GM21786 (cell line): ENCODE measurements at regions not wholly inside any gene's neighbourhood (a gene's known extent, or its start where the extent isn't known, plus 50 kb on each side); places are given as distances from the start of the nearest gene placed in this dataset.
A peak's percentile ranks its signal among the peaks of the same experiment; 100 is the strongest.
"Not testable (repeated sequence)": the region's sequence is repeated elsewhere in the genome, so short reads cannot be mapped to it uniquely, and the experiment has no call there.

Experiments
- ATAC-seq: cut with Tn5 transposase; IDR thresholded peaks from one replicate; pipeline ENCODE4 v1.9.1; 2021; ENCODE audit not compliant: unreplicated experiment

DNA sequence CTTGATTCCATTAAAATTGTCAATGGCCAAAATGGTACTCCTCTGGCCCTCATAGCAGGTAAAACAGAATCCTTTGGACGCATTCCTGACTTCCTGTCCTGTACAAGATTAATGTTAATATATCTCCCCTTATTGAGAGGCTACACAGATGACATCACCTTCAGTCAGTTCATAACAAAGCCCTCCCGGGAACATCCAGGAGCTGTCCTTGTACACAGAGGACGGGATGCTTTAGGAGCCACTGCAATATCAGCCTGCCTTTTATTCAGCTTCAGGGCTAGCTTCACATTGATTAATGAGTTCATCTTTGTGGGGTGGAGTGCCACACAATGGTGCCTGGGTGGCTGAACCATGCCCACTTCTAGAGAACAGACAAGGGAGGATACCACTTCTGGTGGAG is 235.1 kb downstream of the NRIP1 start:
- no peak for ATAC-seq

- ATAC-seq = no peak
These were observed 237.3 kb downstream of the NRIP1 start for GRCh38 chr21:14827468-14827867.

DNA sequence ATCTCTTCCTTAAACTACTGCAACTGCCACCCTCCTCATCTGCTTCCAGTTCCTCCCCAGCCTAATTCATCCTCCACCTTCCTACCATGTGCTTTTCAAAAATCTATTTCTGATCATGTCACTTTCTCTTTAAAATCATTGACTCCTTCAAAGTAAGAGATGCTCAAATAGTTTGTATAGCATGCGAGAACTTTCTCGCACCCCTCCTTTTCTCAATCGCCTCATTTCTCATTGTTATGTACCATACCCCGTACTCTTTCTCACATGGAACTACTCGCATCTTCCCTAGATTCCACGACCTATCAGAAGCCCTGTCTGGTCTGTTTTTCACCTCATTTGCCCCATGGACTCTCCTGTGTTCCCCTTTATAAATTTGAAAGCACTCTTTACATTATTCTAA is 238.2 kb downstream of the NRIP1 start:
- no peak for ATAC-seq

- ATAC-seq = peak; percentile 67
These were observed 239.3 kb downstream of the NRIP1 start for GRCh38 chr21:14825514-14825974.

DNA sequence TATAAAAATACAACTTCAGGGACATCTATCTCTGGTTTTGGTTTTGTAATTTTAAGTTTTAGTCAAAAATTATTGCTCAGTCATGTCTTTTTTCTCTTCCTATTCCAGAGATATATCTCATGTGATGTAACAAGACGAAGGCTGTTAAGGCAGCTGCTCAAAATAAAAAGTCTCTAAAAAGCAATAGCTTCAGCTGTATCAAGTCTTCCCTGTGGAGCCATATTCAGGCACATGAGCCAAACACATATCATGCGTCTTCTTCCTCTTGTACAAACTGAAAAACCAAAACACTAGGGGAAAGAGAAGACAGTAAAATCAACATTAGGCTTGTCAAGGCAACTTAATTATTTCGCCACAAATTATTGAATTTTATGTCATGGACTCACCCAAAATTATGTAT is 240.7 kb downstream of the NRIP1 start:
- ATAC-seq = no peak

- ATAC-seq = no peak
These were observed 247.5 kb downstream of the NRIP1 start for GRCh38 chr21:14817311-14817710.

- no peak for ATAC-seq
These were observed 249.8 kb downstream of the NRIP1 start for GRCh38 chr21:14814991-14815390.

- ATAC-seq = no peak
These were observed 250.5 kb downstream of the NRIP1 start for GRCh38 chr21:14814282-14814681.

GRCh38 chr21:14804170-14804569 is 258.1 kb upstream of the SAMSN1 start:
- not testable (repeated sequence) for ATAC-seq

DNA sequence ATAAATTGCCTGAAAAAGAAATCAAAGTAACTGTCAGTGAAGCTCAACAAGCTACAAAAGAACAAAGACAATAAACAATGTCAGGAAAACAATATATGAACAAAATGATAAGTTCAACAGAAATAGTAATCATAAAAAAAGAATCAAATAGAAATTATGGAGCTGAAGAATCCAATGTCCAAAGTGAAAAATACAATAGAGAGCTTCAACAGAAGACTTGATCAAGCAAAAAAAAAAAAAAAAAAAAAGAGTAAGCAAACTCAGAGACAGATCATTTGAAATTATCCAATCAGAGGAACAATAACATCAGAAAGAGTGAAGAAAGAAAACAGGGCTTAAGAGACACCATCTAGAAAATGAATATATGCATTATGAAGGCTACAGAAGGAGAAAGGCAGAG is 251.4 kb upstream of the SAMSN1 start:
- ATAC-seq = no peak

DNA sequence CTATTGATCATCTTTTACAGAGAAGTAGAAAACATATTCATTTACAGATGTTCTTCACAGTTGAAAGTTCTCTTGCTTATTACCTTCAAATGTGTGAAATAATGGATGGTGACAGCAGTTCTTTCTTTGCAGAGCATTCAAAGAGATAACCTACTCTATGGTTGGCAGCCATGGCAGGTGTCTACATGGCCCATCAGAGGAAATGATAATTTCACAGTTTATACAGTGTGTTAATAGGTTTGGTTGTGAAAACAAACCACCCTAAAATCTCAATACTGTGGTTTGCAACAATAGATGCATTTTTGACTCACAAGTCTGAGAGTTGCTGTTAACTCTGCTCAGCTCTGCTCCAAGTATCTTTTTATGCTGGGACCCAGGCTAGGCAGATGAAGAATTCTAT is 241.2 kb upstream of the SAMSN1 start:
- no peak for ATAC-seq

GRCh38 chr21:14785679-14786078 is 239.6 kb upstream of the SAMSN1 start:
- ATAC-seq = no peak

GRCh38 chr21:14773777-14774345 is 227.7 kb upstream of the SAMSN1 start:
- ATAC-seq = no peak

DNA sequence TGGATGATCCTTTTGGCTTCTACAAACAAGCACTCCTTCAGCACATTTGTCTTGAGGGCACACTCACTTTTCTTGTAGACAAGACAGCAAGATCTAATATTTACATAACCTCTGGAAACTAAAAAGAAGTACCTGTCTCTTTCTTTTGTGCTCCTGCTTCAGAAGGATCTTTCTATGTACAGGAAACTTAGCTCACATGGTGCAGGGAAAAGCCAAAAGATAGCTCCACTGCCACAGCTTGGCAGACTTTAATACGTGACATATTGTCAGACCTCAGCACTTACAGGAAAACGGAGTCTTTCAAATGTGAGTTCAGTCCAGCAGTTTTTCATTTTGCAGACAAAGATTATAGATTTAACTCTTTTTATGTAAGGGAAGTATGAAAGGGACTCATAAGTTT is 225.5 kb upstream of the SAMSN1 start:
- no peak for ATAC-seq

DNA sequence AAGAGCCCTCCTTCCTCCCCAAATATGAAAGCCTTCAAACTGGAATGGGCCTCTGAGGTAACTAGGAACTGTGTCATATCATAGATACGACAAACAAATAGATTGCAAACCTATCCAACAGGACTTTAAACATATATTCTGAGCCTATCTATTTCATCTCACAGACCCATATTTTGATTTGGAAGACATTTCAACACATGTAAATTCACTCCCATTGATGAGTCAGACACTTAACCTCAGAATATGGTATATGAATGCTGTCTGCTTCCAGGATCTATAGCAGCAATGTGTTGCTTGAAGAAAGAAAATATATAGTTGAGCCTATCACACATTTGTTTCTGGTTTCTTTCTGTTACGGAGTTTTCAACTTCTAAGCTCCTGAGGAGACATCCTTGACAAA is 221.9 kb upstream of the SAMSN1 start:
- no peak for ATAC-seq

DNA sequence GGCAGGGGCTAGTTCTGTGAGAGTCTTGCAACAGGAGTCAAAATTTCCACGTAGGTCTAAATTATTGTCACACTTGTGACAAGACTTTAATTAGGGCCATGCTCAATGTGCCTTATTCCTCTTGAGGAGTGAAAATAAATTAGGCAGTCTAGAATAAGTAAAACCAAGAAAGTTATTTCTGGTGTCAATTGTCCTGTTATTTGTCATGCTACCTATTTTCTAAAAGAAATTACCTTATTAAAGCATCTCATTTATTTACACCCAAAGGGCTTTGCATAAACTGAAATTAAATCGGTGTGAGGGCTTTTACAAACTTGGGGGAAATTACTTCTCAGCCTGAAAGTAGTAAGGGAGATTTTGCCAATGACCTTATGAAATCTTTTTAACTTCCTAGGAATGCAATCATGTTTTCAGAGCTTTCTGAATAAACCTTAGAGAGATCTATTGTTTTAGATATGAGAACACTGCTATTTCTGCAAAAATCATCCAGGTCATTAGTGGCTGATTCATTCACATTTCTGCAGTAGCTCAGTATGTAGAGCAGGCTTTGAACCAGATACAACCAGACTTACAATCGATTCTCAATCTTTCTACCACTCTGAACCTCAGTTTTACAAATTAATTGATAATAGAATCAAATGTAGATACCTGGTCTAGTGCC is 221.2 kb upstream of the SAMSN1 start:
- ATAC-seq = no peak

DNA sequence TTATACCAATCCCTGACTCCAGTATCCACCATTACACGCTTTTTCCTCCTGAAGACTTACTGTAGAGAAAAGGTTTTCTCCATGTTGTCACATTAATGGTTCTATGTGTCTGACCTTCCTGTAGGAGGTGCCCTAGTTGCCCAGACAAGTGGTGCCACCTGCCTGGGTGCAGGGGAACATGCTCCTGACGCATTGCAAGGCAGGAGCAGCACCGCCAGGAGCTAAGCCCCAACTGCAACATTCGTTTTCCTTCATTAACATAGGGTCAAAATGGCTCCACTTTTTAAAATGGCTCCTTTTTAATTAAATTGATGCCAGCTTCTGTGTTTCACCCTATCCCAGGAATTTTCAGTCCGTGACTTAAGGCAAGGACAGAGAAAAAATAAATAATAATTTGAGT is 220.1 kb upstream of the SAMSN1 start:
- no peak for ATAC-seq

DNA sequence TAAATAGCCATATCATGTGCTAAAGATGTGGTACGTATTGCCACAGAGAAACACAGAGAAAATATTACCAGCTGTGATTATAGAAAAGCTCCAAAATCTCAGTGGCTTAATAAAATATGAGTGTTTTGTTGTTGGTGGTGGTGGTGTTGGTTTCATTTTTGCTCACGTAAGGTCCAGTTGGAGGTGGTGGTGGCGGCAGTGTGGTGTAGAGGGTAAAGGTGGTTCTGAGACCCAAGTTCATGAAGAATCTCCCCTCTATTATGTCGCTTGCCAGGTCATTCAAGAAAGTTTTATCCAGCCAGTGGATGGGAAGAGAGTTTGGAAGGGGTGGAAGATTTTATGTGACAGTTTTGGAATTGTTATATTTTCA is 217.6 kb upstream of the SAMSN1 start:
- ATAC-seq = peak; percentile 25

DNA sequence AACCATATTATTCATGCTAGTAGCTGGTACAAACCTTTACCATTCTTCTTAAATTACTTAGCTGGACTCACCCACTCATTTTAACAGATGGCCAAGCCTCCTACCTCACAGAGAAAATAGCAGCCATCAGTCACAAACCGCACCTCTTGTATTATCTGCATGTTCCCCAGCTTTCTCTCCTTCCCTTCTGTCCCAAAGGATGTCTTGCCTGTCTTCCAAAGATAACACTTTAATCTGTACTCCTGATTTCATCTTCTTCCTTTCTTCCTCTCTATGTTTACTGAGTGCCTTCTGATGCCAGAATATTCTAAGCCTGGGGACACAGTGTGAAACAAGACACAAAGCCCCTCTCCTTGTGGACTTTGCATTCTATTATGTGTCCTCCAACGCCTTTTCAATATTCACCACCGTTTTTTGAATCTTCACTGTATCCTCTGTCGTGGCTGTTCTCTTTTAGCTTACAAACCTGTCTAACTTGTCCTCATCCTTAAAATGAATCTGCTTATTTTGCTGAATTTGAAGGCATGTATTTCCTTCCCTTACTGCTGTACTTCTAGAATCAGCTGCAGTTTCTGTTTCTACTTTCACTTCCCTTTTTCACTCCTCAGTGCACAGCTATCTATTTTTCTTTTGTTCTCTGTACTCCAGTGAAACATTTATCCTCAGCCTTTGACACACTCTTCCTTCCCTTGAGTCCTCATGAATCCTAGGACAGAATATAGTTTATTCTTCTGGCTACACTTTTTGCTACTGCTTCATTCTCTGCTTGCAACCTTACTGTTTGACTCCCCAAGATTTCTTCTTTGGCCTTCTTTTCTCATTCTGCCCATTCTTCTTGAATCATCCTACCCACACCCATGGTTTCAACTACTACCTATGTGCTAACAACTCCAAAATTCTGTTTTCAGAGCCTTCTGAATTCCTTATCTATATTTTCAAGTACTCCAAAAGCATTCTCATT is 216.9 kb upstream of the SAMSN1 start:
- peak; percentile 95 for ATAC-seq

DNA sequence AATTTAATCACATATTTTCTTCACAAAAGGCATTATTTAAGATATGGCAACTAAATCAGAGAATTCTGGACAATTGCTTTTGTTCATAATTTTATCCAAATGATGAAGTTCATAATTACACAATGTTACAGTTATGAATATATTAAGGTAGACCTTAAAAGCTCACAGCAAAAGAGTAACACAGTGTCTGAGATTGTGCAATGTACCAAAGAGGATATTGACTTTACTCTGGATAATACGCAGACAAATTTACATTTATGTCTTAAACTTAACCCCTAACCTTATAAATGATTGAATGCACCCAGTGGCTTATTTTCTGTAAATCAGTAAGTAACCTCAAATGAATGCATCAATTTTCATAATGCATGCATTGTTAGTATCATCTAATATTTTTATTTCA is 216.2 kb upstream of the SAMSN1 start:
- ATAC-seq = no peak

DNA sequence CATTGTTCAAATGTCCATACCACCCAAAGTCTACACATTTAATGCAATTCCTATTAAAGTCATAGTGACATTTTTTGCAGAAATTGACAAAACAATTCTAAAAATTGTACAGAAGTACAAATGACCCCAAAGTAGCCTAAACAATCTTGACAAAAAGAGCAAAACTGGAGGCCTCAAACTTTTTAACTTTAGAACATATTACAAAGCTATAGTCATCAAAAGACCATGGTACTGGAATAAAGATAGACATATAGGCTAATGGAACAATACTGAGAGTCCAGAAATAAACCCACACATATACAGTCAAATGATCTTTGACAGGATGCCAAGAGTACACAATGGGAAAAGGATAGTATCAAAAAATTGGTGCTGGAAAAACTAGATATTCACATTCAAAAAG is 213.2 kb upstream of the SAMSN1 start:
- ATAC-seq = no peak

DNA sequence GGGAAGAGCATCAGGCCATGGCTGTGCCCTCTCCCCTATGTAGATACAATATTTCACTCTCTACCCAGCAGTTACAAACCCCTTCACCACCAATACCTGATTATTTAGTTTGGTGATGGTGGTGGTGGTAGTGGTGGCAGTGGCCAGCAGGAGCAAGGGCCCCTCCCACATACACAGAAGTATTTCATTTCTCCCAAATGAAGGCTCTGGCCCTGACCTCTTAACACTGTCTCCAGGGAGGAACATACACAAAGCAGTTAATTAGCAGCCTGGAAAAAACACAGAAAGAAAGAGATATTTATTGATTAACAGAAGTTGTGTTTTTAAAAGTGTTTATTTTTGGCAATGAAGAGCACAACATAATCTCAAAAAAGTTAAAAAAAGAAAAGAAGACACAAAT is 212.7 kb upstream of the SAMSN1 start:
- ATAC-seq = no peak
